ENCODE measurements at regions not wholly inside any gene's neighbourhood (a gene's known extent, or its start where the extent isn't known, plus 50 kb on each side); places are given as distances from the start of the nearest gene placed in this dataset.

DNA sequence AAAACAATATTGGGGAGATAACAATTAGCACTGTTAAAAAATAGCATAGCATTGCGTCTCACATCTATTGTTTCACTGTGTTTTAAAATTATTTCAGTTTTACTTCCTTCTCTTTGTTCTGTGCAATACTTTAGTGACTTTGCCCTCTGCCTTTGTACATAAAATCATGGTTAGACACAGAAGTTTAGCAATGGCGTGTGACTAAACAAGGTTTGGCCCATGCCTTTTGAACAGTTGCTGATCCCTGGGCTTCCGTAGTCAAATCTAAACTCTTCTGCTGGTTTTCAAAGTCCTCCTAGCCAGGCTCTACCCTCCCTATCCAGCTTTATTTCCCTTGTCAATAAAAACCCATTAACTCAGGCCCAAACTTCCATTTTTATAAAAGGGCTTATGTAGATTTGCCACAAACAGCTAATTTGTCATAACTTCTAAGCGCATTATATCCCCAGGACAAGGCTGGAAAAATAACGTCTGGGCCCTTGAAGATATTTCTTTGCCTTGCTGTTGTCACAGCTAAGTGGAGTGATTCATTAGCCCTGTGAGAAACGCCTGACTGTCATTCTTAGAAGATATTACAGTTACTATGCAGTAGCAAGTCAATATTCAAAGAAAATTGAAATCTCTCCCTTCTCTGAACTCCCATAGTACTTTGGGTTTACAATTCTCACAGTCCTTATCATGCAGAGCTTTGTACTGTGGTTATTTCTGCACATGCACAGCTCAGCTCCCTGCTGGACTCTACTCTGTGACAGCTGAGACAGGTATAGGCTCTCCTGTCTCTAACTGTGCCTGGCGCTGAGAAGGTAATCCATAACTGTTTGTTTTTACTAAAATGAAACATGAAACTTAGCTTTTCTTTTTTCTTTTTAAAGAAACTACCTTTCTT, 123.4 kb upstream of the SLC24A5 start:
- DNase-seq (ENCODE audit: low read depth) = no peak

DNA sequence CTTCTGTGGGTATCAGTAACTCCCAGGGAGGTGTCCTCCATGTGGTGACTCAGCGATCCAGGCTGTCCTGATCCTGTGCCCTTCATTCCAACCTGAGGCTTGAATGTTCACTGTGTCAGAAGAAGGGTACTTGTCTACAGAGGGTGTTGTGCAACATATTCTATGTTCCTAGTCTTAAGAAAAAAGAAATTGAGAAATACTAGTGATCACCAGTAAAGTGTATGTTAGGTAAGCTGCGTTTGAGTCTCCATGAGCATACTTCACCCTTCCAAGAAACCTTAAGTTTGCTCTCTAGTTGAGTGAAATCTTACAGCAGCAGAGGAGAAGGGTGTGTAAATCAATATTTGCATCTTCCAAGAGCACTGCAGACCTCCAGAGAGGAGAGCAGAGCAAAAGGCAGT, 122.2 kb upstream of the SLC24A5 start:
- no peak for DNase-seq (ENCODE audit: low read depth)

DNA sequence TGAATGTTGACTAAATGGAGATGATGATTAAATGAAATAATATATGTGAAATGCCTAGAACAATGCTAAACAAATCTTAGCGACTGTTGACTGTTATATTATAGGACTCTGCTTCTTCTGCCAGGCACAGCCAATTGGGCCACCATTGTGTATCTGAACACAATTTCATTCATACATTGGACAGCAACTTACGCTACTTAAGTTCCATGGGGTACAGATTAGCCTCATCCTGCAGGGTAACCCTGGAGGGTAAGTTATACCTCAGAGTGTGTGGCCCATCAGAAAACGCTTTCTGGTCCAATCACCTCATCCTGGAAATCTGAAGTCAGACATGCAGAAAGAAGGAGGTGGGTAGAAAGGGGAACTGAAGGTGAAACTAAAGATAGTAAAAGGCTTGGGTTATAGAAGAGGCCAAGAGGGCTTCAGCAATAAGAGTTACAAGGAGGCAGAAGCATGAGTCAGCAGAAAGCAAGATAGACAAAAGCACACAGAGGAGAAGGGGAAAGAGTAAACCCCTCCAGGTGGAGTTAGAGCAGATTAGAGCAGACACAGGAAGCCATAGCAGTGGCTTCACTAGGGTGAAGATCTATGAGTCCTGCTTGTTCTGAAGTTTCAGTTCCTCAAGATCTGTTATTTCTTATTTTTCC, 119.3 kb upstream of the SLC24A5 start:
- no peak for DNase-seq (ENCODE audit: low read depth)

DNA sequence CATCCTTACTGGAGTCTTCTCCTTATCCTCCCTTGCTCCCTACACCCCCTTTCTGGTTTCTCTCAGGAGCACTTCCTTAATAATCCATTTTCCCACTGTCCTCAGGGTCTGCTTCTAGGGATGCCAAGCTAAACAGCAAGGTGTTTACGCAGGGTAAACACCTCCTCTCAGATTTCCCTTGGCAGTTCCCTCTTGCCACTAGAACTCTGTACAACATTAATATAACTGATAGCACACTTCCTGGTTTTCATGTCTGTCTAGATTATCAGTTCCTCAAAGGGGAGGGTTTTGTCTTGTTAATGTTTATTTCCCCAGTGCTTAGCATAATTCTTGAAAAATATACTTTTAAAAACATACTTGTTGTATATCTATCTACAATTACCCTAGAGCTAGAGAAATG, 118.0 kb upstream of the SLC24A5 start:
- no peak for DNase-seq (ENCODE audit: low read depth)

DNA sequence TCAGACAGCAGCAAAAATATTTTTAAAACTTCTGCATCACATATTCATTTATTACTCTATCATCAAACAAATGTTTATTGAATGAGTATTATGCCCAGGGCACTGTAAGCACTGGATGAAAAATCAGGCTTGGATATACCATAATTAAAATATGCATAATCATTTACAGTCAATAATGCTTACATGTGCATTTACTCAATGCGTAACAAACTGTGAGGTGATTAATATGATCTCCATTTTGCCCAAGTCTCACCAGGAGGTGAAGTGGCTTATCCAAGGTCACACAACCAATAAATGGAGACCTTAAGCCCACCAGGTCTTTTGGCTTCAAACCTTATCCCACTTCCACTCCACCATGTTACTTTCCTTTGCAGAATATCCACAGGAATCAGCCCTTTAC, 117.3 kb upstream of the SLC24A5 start:
- DNase-seq (ENCODE audit: low read depth) = no peak

DNA sequence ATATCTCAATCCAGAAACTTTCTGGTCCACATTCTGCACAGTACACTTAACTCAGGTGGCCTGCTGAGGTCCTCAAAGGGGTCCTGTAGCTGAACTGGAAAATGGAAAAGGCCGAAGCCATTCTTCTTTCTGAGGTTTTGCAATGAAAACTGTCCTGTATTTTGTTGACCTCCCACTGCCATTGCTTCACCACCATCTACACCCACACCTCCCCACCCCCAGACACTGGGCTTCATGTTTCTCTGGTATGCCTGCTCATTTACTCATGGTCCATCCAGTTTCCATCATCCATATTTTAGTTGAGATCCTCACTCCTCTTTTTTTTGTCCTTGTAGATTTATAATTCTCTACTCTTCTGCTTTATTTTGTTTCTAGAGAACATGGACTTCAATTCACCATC, 115.7 kb upstream of the SLC24A5 start:
- no peak for DNase-seq (ENCODE audit: low read depth)

DNA sequence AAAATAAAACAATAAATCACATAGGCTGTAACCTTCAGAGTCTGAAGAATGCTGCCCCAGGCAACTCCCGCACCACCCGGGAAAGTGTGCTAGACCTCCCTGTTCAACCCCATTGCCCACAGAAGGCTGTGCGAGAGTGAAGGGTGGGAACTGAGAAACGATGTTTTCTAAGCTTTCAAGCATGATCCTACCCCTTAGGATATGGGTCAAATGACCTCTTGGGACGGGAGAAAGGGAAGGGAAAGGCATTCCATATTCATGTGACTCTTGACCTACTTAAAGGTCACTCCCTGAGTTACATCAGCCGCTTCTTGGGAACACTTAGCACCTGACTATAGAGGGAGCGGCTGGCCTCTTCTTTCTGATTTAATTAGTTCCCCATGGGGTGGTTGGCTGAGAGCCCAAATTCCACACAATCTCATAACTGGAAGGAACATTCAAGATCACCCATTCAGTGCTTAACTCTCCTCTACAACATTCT, 114.7 kb upstream of the SLC24A5 start:
- DNase-seq (ENCODE audit: low read depth) = no peak

DNA sequence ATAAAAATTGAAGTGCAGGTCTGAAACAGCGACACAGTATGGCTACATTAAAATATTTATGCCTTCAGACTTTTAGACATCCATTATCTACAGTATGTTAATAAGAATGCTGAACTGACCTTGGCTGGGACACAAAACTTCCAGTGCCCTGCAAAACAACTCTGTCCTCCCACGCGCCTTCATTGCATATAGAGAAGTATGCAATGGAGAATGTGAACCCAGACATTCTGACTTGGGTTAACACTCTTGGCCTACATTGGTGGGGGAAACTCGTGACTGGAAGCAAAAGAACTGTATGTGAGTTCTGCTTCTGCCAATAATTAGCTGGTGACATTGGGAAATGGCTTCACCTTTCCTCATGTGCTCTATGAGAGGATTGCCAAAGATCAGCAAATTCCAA, 110.5 kb upstream of the SLC24A5 start:
- DNase-seq (ENCODE audit: low read depth) = no peak

DNA sequence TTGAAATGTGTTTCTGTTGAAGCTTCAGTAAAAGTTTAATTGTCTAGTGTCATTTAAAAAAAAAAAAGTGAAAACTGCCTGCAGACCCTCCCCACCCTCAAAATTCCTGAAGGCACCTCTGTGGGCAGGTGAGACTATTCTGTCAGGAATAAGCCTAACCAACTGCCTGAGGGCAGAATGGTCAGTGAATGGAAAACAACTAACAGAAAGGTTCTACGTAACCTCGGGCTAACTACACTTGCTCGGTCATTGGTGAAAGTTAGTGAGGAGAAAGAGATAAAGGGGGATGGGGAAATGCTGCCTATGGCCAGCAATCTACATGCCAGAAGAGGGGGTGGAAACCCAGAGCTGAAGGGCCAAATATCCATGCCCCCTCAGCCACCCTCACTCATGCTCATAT, 108.6 kb upstream of the SLC24A5 start:
- DNase-seq (ENCODE audit: low read depth) = no peak

DNA sequence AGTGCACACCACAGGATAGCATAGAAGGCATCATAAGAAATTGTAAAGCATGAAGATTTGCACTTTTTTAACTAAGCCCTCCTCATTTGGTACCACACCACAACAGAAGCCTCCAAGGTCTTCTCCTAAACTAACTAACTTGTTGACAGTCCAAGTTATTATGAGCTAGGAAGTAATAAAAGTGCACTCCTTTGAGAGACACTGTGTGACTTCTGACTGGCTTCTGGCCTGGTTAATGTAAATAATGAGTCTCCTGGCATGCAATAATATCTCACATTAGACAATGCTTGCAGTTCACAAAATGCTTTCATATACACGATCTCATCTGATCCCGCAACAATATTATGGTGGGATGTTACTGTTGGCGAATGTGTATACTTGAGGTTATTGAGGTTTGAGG, 103.9 kb upstream of the SLC24A5 start:
- no peak for DNase-seq (ENCODE audit: low read depth)

DNA sequence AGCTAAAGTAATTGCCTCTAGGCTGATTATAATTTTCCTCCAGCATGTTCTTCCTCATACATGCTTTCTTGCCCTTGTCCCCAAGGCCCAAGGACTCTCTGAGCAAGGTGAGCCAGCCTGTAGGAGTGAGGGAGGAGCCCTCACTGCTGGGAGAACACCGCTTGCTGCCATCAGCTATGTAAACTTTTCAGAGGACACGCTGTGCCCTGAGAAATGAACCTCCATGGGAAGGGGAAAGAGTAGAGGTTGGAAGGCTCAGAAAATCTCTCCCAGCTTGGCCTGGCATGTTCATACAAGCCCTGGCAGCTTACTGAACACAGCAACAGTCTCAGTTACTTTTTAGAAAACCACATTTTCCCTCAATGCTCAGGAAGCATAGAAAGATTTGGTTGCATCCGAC, 103.0 kb upstream of the SLC24A5 start:
- DNase-seq (ENCODE audit: low read depth) = no peak

DNA sequence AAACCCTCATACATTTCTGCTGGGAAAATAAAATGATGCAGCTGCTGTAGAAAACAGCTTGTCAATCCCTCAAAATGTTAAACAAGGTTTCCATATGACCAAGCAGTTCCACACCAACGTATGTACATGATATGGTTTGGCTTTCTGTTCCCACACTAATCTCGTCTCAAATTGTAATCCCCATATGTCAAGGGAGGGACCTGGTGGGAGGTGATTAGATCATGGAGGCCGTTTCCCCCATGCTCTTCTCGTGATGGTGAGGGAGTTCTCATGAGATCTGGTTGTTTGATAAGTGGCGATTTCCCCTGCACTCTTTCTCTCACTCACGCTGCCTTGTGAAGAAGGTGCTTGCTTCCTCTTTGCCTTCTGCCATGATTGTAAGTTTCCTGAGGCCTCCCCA, 100.6 kb upstream of the SLC24A5 start:
- no peak for DNase-seq (ENCODE audit: low read depth)

DNA sequence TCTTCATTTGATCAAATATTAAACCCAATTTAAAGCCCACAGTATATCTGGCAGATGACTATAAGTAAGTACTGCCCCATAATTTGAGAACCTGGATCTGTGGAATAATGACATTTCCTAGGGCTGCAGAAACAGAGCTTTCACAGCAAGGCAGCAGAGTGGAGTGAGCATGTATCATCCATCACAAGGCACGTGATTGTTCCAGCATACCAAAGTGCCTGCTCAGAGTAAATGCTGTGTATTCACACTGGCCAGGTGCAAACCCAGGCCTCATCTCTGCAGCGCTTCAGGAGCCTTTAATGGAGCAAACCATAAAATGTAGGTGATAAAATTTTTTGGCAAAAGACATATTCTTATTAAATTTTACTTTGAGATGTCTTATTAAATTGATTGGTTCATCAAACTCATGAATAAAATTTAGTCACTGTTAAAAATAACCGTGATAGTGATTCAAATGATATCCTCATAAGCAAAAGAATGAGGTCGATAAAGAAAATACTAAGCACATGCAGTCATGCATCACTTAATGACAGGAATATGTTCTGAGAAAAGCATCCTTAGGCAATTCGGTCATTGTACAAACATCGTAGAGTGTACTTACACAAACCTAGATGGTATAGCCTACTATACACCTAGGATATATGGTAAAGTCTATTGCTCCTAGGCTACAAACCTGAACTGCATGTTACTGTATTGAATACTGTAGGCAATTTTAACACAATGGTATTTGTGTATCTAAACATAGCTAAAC, 99.3 kb upstream of the SLC24A5 start:
- DNase-seq (ENCODE audit: low read depth) = no peak

DNA sequence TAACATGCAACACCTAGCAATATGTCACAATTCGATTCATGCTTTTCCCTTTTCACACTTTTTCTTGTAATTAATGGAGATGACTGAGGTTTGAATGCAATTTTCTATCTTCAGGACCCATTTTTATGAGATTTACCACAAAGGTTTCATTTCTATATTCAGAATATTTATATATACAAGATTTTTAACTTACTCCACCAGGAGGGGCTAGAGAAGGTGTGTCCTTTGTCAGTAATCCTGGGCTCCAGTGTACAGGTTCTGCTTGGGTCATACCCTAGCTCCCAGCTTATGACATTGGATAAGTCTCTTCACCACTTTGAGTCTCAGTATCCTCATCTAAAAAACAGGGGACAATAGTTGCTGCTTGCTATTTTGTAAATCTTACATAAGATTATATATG, 95.7 kb upstream of the SLC24A5 start:
- DNase-seq (ENCODE audit: low read depth) = no peak

DNA sequence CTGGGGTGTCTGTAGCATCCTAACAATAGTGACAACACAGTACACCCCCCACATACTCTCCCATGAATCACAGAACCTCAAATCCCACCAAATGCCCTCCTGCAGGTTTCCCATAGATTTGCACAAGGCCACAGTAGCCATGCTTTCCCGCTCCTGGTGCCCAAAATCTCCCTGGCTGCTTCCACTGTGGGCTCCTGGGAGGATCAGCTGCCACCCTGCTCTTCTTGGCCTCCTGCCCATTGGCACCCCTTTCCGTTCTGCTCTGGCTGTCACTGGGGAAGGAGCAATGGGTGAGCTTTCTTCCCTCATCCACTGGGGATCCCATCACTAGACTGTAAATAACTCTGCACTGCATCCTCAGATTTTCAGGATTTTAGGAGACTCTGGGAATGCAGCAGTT, 92.1 kb upstream of the SLC24A5 start:
- DNase-seq (ENCODE audit: low read depth) = no peak

DNA sequence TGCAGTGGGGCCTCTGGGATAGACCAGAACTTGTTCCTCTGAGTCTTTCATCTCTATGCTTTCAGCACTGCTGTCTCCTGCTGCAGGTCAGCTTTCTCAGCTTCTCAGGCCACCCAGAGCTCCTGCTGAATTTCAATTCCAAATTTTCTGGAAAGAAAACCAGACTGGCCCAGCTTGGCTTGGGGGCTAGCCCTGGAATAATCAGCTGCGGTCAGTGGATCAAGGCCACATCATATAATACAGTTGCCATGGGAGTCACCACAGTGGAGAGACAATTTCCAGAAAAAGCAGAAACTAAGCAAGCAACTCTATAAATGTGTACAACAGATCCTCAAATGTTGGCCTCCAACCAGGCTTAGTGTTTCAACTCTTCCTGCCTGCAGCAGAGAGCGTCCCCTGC, 91.1 kb upstream of the SLC24A5 start:
- DNase-seq (ENCODE audit: low read depth) = no peak

DNA sequence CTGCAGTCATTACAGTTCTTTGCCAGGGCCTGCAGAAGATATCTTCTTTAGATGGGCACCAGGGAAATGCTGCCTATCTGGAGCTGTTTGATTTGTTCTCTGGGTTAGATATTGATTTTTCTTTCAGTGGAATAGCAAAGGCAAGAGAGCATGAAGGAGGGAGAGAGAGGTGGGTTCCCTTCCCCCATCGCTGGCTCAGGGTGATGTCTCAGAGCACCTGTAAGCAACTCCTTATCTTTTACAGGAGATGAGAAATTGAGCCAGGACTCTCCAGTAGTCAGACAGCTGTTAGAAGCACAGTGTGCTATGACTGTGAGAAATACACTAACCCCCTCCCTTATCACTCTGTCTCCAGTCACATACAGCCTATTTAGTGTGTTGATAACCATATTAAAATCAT, 89.3 kb upstream of the SLC24A5 start:
- no peak for DNase-seq (ENCODE audit: low read depth)

DNA sequence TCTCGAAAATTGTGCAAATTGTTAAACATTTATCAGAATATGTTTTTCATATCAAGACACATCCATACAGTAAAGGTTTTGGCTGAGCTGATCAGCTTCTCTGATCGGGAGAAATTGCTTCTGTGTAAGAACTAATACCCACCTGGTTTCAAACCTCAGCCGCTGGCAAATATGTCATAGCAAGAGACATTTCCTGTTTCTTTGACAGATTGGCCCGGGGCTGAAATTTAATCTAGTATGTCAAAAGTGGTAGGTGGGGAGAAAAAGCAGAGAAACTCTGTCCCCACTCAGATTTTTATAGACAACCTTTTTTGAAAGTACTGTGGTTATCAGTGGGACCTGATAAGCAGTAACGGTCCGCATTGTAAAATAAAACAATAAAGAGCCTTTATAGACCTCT, 88.8 kb upstream of the SLC24A5 start:
- DNase-seq (ENCODE audit: low read depth) = no peak

DNA sequence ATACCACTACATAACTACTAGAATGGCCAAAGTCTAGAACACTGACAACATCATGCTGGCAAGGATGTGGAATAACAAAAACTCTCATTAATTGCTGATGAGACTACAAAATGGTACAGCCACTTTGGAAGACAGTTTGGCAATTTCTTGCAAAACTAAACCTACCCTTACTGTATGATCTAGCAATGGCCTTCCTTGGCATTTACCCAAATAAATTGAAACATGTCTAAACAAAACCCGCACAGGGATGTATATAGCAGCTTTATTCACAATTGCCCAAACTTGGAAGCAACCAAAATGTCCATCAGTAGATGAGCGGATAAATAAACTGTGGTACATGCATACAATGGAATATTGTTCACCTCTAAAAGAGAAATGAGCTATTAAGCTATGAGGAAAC, 87.9 kb upstream of the SLC24A5 start:
- no peak for DNase-seq (ENCODE audit: low read depth)

DNA sequence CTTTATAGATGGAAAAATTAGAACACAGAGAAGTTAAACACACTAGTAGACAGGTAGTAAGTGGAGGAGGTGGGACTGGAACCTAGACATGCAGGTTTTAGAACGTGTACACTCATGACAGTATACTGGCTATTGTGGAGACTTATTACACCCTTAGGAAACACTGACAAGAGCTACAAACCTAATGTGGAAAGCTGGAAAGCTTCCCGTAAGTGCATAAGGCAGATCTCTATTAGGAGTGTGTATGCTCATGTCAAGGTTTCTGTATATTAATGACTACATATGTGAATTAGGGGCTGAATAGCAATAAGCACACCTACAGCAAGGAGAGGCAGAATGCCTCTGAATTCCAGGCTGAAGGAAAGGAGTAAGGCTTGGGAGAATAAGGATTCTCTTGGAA, 82.6 kb upstream of the SLC24A5 start:
- no peak for DNase-seq (ENCODE audit: low read depth)

DNA sequence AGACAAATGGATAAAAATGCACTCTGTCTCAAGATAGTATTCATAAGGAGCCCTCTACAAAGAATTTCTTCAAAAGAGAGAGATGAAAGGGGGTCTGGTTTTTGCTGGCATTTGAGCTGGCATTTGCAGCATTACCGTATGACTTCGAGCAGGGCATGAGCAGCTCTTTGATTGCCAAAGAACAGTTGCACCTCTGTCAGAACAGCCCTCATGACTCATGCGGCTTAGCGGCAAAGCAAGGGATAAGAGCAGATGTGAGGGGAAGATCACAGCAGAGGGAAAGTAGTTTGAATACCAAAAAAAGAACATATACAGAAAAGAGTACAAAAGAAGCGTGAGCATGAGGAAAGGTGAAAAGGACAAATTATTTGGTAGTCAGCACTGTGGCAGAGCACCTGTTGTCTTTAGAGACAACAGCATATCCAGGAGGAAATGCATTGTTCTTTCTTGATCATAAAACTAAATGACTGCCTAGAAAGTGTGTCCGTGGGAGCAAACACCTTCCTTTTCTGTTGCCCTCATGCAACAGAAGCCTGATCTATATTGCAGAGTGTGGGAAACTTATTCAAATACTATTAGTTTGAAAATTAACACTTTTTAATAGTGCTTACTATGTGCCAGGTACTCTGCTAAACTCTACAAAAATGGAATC, 80.5 kb upstream of the SLC24A5 start:
- no peak for DNase-seq (ENCODE audit: low read depth)

DNA sequence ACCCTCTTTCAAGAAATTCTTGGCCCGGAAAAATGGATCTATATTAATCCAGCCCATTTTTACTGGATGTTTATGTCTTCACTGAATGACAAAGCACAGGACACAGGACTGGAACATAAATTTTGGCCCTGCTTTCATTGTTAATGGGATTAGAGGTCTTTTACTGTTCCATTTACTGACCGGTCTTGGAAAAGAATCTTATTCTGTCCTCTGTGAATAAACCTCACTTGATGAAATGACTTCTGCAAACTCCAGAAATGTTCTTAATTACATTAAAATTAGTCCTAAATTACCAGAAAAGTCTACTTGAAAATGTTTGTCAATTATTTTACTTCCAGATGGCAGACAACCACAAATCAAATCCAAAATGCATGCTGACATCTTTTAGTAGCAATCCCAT, 79.3 kb upstream of the SLC24A5 start:
- no peak for DNase-seq (ENCODE audit: low read depth)

Data from HS-27A (cell line).